GM23338 (cell line): ENCODE measurements at regions not wholly inside any gene's neighbourhood (a gene's known extent, or its start where the extent isn't known, plus 50 kb on each side); places are given as distances from the start of the nearest gene placed in this dataset.

Experiments
- ATAC-seq: fragments of 200-7000 bp; cut with Tn5 transposase; 3 replicates; pipeline ENCODE4 v1.9.1; 2020
- DNase-seq: peaks from one replicate; pipeline ENCODE4 v3.0.0-alpha.2; 2015; ENCODE audit warnings: low spot score
- H2AFZ ChIP-seq: fragments of 200-600 bp; sonication (generic); 2 replicates; pipeline ENCODE4 v1.8.0; 2016; ENCODE audit warnings: antibody characterized with exemption, mild to moderate bottlenecking, moderate library complexity
- H3F3A ChIP-seq: fragments of 200-600 bp; sonication (generic); replicated peaks from 2 replicates; pipeline ENCODE4 v1.8.0; 2017; ENCODE audit warnings: antibody characterized with exemption, mixed run types, low read depth
- H3K27ac ChIP-seq: fragments of 200-600 bp; sonication (generic); 2 replicates; pipeline ENCODE4 v1.6.1; 2016; ENCODE audit warnings: low read depth
- H3K27me3 ChIP-seq: fragments of 200-600 bp; sonication (generic); 2 replicates; pipeline ENCODE4 v1.8.0; 2016; ENCODE audit warnings: mild to moderate bottlenecking, mixed run types, moderate library complexity; ENCODE audit not compliant: insufficient read depth
- H3K36me3 ChIP-seq: fragments of 200-600 bp; sonication (generic); 2 replicates; pipeline ENCODE4 v1.8.0; 2016; ENCODE audit warnings: mild to moderate bottlenecking; ENCODE audit not compliant: insufficient read depth
- H3K4me1 ChIP-seq: fragments of 200-600 bp; sonication (generic); 2 replicates; pipeline ENCODE4 v1.8.0; 2016; ENCODE audit warnings: mild to moderate bottlenecking, moderate library complexity; ENCODE audit not compliant: insufficient read depth
- H3K4me2 ChIP-seq: fragments of 200-600 bp; sonication (generic); 2 replicates; pipeline ENCODE4 v1.7.1; 2017; ENCODE audit warnings: mixed run types
- H3K4me3 ChIP-seq: fragments of 200-600 bp; sonication (generic); 2 replicates; pipeline ENCODE4 v1.6.1; 2016; ENCODE audit warnings: mixed run types
- H3K79me2 ChIP-seq: fragments of 200-600 bp; sonication (generic); replicated peaks from 2 replicates; pipeline ENCODE4 v1.8.0; 2017; ENCODE audit warnings: mild to moderate bottlenecking; ENCODE audit not compliant: insufficient read depth
- H3K9me2 ChIP-seq: fragments of 200-600 bp; sonication (generic); 2 replicates; pipeline ENCODE4 v1.8.0; 2017; ENCODE audit not compliant: insufficient read depth
- H4K20me1 ChIP-seq: fragments of 200-600 bp; sonication (generic); replicated peaks from 2 replicates; pipeline ENCODE4 v1.8.0; 2017; ENCODE audit warnings: mild to moderate bottlenecking; ENCODE audit not compliant: insufficient read depth
- H3K27ac Mint-ChIP-seq: 2 replicates; pipeline ENCODE4 v1.8.0; 2020; ENCODE audit warnings: inconsistent platforms, mild to moderate bottlenecking, moderate library complexity, mixed read lengths
- H3K27me3 Mint-ChIP-seq: 3 replicates; pipeline ENCODE4 v1.8.0; 2022; ENCODE audit warnings: low read depth, mild to moderate bottlenecking, moderate library complexity, mixed read lengths, inconsistent platforms; ENCODE audit not compliant: insufficient read depth, poor library complexity
- H3K36me3 Mint-ChIP-seq: 3 replicates; pipeline ENCODE4 v1.8.0; 2021; ENCODE audit warnings: low read depth, mild to moderate bottlenecking, inconsistent platforms, moderate library complexity, mixed read lengths
- H3K4me1 Mint-ChIP-seq: 3 replicates; pipeline ENCODE4 v1.8.0; 2020; ENCODE audit warnings: mild to moderate bottlenecking, inconsistent platforms, mixed read lengths
- H3K4me3 Mint-ChIP-seq: 3 replicates; pipeline ENCODE4 v1.8.0; 2021; ENCODE audit warnings: moderate library complexity, mild to moderate bottlenecking, inconsistent platforms, mixed read lengths
- H3K9me3 Mint-ChIP-seq: 3 replicates; pipeline ENCODE4 v1.8.0; 2020; ENCODE audit warnings: moderate library complexity, mild to moderate bottlenecking, inconsistent platforms, mixed read lengths
- CREB1 ChIP-seq: fragments of 250-450 bp; sonication (Bioruptor Pico); IDR thresholded peaks from 2 replicates; pipeline ENCODE4 v1.5.0; 2020; ENCODE audit warnings: low read depth, mild to moderate bottlenecking, moderate library complexity
- CTCF ChIP-seq, 2 experiments: fragments of 200-600 bp in 1 of 2; sonication (generic) in 1 of 2; conservative IDR thresholded peaks; 2 replicates each; pipeline versions ENCODE4 v1.5.1 to v1.6.1; 2016 to 2017; ENCODE audit warnings: antibody characterized with exemption in 2 of 2, low read depth in 2 of 2, mild to moderate bottlenecking in 2 of 2, moderate library complexity in 1 of 2
- EZH2 ChIP-seq: fragments of 200-600 bp; sonication (generic); IDR thresholded peaks from one replicate; pipeline ENCODE4 v1.8.0; 2017; ENCODE audit warnings: antibody characterized with exemption, mild to moderate bottlenecking, low read depth; ENCODE audit not compliant: unreplicated experiment
- EZH2phosphoT487 ChIP-seq: fragments of 200-600 bp; sonication (generic); IDR thresholded peaks from one replicate; pipeline ENCODE4 v1.8.1; 2018; ENCODE audit warnings: antibody characterized with exemption; ENCODE audit not compliant: unreplicated experiment
- JUNB ChIP-seq: IDR thresholded peaks from one replicate; pipeline ENCODE4 v1.6.1; 2016; ENCODE audit warnings: antibody characterized with exemption; ENCODE audit not compliant: unreplicated experiment
- NANOG ChIP-seq: IDR thresholded peaks from 2 replicates; pipeline ENCODE4 v1.6.1; 2016; ENCODE audit warnings: antibody characterized with exemption, borderline replicate concordance
- POLR2AphosphoS5 ChIP-seq: IDR thresholded peaks from 2 replicates; pipeline ENCODE4 v1.6.1; 2016; ENCODE audit warnings: antibody characterized with exemption, low read depth
- ZNF114 ChIP-seq: fragments of 250-450 bp; sonication (Bioruptor Pico); IDR thresholded peaks from 2 replicates; pipeline ENCODE4 v1.5.0; 2020; ENCODE audit warnings: mild to moderate bottlenecking, moderate library complexity
- ZNF331 ChIP-seq: fragments of 250-450 bp; sonication (Bioruptor Pico); IDR thresholded peaks from 2 replicates; pipeline ENCODE4 v1.5.0; 2020; ENCODE audit warnings: low read depth, mild to moderate bottlenecking, moderate library complexity
- TF ChIP-seq, protein P1 (sequence below): IDR thresholded peaks from 2 replicates; pipeline ENCODE4 v1.6.1; 2016; ENCODE audit warnings: antibody characterized with exemption
- TF ChIP-seq, protein P2 (sequence below): fragments of 250-450 bp; sonication (Bioruptor Pico); IDR thresholded peaks from 2 replicates; pipeline ENCODE4 v1.5.0; 2020; ENCODE audit warnings: mild to moderate bottlenecking, moderate library complexity

- H3K9me2 ChIP-seq: peaks cover 6% of the 10 kb centered on the region
- peaks cover 21% of the 10 kb centered on the region; the same call in 1 of the 2 replicates for H3K4me1 ChIP-seq
- no peaks in the 10 kb centered on the region for H3K79me2 ChIP-seq
- no peak overlapping the region for H3K4me3 Mint-ChIP-seq
- H3K36me3 Mint-ChIP-seq: no peaks in the 10 kb centered on the region
- peaks cover 27% of the 10 kb centered on the region for H3K4me1 Mint-ChIP-seq
- no peak for DNase-seq
- no peak for ATAC-seq
- H3K27me3 Mint-ChIP-seq: peaks cover 6% of the 10 kb centered on the region
- TF ChIP-seq, protein P1, sequence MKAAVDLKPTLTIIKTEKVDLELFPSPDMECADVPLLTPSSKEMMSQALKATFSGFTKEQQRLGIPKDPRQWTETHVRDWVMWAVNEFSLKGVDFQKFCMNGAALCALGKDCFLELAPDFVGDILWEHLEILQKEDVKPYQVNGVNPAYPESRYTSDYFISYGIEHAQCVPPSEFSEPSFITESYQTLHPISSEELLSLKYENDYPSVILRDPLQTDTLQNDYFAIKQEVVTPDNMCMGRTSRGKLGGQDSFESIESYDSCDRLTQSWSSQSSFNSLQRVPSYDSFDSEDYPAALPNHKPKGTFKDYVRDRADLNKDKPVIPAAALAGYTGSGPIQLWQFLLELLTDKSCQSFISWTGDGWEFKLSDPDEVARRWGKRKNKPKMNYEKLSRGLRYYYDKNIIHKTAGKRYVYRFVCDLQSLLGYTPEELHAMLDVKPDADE: no peak
- TF ChIP-seq, protein P2, sequence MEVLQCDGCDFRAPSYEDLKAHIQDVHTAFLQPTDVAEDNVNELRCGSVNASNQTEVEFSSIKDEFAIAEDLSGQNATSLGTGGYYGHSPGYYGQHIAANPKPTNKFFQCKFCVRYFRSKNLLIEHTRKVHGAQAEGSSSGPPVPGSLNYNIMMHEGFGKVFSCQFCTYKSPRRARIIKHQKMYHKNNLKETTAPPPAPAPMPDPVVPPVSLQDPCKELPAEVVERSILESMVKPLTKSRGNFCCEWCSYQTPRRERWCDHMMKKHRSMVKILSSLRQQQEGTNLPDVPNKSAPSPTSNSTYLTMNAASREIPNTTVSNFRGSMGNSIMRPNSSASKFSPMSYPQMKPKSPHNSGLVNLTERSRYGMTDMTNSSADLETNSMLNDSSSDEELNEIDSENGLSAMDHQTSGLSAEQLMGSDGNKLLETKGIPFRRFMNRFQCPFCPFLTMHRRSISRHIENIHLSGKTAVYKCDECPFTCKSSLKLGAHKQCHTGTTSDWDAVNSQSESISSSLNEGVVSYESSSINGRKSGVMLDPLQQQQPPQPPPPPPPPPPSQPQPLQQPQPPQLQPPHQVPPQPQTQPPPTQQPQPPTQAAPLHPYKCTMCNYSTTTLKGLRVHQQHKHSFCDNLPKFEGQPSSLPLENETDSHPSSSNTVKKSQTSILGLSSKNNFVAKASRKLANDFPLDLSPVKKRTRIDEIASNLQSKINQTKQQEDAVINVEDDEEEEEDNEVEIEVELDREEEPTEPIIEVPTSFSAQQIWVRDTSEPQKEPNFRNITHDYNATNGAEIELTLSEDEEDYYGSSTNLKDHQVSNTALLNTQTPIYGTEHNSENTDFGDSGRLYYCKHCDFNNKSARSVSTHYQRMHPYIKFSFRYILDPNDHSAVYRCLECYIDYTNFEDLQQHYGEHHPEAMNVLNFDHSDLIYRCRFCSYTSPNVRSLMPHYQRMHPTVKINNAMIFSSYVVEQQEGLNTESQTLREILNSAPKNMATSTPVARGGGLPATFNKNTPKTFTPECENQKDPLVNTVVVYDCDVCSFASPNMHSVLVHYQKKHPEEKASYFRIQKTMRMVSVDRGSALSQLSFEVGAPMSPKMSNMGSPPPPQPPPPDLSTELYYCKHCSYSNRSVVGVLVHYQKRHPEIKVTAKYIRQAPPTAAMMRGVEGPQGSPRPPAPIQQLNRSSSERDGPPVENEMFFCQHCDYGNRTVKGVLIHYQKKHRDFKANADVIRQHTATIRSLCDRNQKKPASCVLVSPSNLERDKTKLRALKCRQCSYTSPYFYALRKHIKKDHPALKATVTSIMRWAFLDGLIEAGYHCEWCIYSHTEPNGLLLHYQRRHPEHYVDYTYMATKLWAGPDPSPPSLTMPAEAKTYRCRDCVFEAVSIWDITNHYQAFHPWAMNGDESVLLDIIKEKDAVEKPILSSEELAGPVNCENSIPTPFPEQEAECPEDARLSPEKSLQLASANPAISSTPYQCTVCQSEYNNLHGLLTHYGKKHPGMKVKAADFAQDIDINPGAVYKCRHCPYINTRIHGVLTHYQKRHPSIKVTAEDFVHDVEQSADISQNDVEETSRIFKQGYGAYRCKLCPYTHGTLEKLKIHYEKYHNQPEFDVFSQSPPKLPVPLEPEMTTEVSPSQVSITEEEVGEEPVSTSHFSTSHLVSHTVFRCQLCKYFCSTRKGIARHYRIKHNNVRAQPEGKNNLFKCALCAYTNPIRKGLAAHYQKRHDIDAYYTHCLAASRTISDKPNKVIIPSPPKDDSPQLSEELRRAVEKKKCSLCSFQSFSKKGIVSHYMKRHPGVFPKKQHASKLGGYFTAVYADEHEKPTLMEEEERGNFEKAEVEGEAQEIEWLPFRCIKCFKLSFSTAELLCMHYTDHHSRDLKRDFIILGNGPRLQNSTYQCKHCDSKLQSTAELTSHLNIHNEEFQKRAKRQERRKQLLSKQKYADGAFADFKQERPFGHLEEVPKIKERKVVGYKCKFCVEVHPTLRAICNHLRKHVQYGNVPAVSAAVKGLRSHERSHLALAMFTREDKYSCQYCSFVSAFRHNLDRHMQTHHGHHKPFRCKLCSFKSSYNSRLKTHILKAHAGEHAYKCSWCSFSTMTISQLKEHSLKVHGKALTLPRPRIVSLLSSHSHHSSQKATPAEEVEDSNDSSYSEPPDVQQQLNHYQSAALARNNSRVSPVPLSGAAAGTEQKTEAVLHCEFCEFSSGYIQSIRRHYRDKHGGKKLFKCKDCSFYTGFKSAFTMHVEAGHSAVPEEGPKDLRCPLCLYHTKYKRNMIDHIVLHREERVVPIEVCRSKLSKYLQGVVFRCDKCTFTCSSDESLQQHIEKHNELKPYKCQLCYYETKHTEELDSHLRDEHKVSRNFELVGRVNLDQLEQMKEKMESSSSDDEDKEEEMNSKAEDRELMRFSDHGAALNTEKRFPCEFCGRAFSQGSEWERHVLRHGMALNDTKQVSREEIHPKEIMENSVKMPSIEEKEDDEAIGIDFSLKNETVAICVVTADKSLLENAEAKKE (CRISPR knock-in tag): no peak
- no peak for TF ChIP-seq ZNF114 (CRISPR knock-in tag)
- TF ChIP-seq NANOG: no peak
- no peak for TF ChIP-seq CREB1
- TF ChIP-seq EZH2: no peak
- no peak for TF ChIP-seq ZNF331
- TF ChIP-seq CTCF (conservative IDR thresholded peaks at IDR 0.05; ENCODE audit: low read depth in 2 of 2): no peak
- no peak for TF ChIP-seq POLR2AphosphoS5
- no peak for TF ChIP-seq EZH2phosphoT487
- no peak for TF ChIP-seq JUNB
- 0 out of 2 replicates have a peak overlapping the region, but pooled peaks have one; percentile 66 for H2AFZ ChIP-seq
- no peak overlapping the region for H3K27ac Mint-ChIP-seq
- no peaks in the 10 kb centered on the region for H4K20me1 ChIP-seq
- no peak overlapping the region for H3K4me2 ChIP-seq
- no peaks in the 10 kb centered on the region for H3K27me3 ChIP-seq
- no peaks in the 10 kb centered on the region for H3K36me3 ChIP-seq
- no peaks in the 10 kb centered on the region for H3K9me3 Mint-ChIP-seq
- no peaks in the 10 kb centered on the region for H3F3A ChIP-seq
- no peak overlapping the region for H3K4me3 ChIP-seq
- H3K27ac ChIP-seq: no peak overlapping the region
These were observed 58.4 kb downstream of the HMHB1 start for GRCh38 chr5:143870362-143870761.
